Peyer's patch (tissue), 4 donors: ENCODE measurements at regions not wholly inside any gene's neighbourhood (a gene's known extent, or its start where the extent isn't known, plus 50 kb on each side); places are given as distances from the start of the nearest gene placed in this dataset.

Experiments used
- CTCF ChIP-seq, 6 experiments: fragments of 450-650 bp in 4 of 6; fragments of 200-600 bp in 2 of 6; sonication (generic) in 1 of 6; IDR thresholded peaks; one replicate each; pipeline ENCODE4 v1.5.1; 2017 to 2019; ENCODE audit warnings: antibody characterized with exemption in 6 of 6, mild to moderate bottlenecking in 3 of 6, moderate library complexity in 1 of 6
- POLR2A ChIP-seq, 2 donors: fragments of 450-650 bp; IDR thresholded peaks; one replicate each; pipeline ENCODE4 v1.5.1; 2017; ENCODE audit warnings: antibody characterized with exemption in 2 of 2, mild to moderate bottlenecking in 2 of 2, moderate library complexity in 2 of 2

GRCh38 chr2:75959724-75960471, 249.2 kb upstream of the GCFC2 start:
- TF ChIP-seq CTCF (IDR thresholded peaks at IDR 0.05) (no peak), POLR2A (IDR thresholded peaks at IDR 0.05) (no peak)
